ENCODE measurements at regions not wholly inside any gene's neighbourhood (a gene's known extent, or its start where the extent isn't known, plus 50 kb on each side); places are given as distances from the start of the nearest gene placed in this dataset.

DNA sequence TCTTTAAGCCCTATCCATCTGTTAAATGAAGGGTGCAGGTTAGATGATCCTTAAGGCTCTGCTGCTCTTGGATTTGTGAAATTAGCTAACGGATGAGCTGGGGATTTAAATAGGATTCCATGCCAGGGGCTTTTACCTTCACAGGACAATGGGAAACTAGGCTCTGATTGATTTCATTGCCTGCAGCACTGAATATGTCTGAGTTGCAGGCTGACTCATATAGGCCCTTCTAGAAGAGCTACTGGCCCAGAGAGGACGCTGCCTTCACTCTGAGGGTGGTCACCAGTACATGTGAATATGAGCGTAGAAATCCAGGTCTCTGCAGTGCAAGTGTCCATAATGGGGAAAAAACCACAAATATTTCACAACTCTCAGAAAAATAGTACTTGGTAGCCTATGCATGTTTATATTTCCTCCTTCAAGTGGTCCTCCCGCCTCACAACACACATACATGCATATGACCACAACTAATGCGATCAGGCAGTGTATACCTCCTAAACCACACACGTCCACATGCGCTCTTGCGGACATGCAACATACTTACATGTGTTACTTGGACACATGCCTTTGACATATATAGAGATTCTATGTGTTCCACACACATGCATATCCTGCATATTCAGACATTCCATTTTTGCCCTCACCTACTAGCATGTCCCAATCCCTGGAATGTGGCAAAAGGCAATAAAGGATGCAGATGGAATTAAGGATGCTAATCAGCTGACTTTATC is 233.8 kb upstream of the JUN start:
- TF ChIP-seq TEAD4 (IDR thresholded peaks at IDR 0.05) (no peak), YY1 (IDR thresholded peaks at IDR 0.05; ENCODE audit: low read depth) (no peak), EP300 (IDR thresholded peaks at IDR 0.05; ENCODE audit: borderline replicate concordance) (no peak), FOXM1 (IDR thresholded peaks at IDR 0.05; ENCODE audit: borderline replicate concordance, low read depth) (no peak), TCF12 (IDR thresholded peaks at IDR 0.05; ENCODE audit: low read depth) (no peak), CREB1 (IDR thresholded peaks at IDR 0.05; ENCODE audit: low read depth) (no peak), CEBPB (IDR thresholded peaks at IDR 0.05) (no peak)
- TF ChIP-seq, protein P1, sequence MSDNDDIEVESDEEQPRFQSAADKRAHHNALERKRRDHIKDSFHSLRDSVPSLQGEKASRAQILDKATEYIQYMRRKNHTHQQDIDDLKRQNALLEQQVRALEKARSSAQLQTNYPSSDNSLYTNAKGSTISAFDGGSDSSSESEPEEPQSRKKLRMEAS (IDR thresholded peaks at IDR 0.05) = no peak
- TF ChIP-seq, protein P2, sequence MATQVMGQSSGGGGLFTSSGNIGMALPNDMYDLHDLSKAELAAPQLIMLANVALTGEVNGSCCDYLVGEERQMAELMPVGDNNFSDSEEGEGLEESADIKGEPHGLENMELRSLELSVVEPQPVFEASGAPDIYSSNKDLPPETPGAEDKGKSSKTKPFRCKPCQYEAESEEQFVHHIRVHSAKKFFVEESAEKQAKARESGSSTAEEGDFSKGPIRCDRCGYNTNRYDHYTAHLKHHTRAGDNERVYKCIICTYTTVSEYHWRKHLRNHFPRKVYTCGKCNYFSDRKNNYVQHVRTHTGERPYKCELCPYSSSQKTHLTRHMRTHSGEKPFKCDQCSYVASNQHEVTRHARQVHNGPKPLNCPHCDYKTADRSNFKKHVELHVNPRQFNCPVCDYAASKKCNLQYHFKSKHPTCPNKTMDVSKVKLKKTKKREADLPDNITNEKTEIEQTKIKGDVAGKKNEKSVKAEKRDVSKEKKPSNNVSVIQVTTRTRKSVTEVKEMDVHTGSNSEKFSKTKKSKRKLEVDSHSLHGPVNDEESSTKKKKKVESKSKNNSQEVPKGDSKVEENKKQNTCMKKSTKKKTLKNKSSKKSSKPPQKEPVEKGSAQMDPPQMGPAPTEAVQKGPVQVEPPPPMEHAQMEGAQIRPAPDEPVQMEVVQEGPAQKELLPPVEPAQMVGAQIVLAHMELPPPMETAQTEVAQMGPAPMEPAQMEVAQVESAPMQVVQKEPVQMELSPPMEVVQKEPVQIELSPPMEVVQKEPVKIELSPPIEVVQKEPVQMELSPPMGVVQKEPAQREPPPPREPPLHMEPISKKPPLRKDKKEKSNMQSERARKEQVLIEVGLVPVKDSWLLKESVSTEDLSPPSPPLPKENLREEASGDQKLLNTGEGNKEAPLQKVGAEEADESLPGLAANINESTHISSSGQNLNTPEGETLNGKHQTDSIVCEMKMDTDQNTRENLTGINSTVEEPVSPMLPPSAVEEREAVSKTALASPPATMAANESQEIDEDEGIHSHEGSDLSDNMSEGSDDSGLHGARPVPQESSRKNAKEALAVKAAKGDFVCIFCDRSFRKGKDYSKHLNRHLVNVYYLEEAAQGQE (IDR thresholded peaks at IDR 0.05; ENCODE audit: low read depth) = no peak
- TF ChIP-seq, protein P3, sequence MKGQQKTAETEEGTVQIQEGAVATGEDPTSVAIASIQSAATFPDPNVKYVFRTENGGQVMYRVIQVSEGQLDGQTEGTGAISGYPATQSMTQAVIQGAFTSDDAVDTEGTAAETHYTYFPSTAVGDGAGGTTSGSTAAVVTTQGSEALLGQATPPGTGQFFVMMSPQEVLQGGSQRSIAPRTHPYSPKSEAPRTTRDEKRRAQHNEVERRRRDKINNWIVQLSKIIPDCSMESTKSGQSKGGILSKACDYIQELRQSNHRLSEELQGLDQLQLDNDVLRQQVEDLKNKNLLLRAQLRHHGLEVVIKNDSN (IDR thresholded peaks at IDR 0.05) = no peak

DNA sequence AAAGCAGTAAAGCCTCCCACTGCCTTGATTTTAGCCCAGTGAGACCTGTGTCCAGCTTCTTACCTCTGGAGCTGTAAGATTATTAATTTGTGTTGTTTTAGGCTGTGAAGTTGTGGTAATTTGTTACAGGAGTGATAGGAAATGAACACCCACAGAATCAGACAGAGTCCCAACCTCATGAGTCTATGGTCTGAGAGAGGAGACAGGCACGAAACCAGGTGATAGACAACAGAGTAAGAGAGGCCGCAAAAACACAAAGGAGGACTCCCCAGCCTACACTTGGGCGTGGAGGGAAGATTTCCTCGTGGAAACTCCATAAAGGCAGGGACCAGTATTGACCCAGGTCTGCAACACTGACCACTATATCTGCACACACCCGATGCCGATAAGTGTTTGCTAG is 234.6 kb upstream of the JUN start:
- TF ChIP-seq TAF1 (IDR thresholded peaks at IDR 0.05; ENCODE audit: low read depth) (no peak), EGR1 (IDR thresholded peaks at IDR 0.05) (no peak), RAD21 (IDR thresholded peaks at IDR 0.05; ENCODE audit: low read depth) (no peak), YY1 (IDR thresholded peaks at IDR 0.05; ENCODE audit: low read depth) (no peak), NFIC (IDR thresholded peaks at IDR 0.05) (no peak), TCF12 (IDR thresholded peaks at IDR 0.05; ENCODE audit: low read depth) (no peak), CEBPB (IDR thresholded peaks at IDR 0.05) (no peak), CREB1 (IDR thresholded peaks at IDR 0.05; ENCODE audit: low read depth) (no peak), TEAD4 (IDR thresholded peaks at IDR 0.05) (no peak), EP300 (IDR thresholded peaks at IDR 0.05; ENCODE audit: borderline replicate concordance) (no peak)
- TF ChIP-seq, protein P1 (IDR thresholded peaks at IDR 0.05) = no peak
- TF ChIP-seq, protein P2 (IDR thresholded peaks at IDR 0.05; ENCODE audit: low read depth) = no peak
- TF ChIP-seq, protein P3 (IDR thresholded peaks at IDR 0.05) = no peak

DNA sequence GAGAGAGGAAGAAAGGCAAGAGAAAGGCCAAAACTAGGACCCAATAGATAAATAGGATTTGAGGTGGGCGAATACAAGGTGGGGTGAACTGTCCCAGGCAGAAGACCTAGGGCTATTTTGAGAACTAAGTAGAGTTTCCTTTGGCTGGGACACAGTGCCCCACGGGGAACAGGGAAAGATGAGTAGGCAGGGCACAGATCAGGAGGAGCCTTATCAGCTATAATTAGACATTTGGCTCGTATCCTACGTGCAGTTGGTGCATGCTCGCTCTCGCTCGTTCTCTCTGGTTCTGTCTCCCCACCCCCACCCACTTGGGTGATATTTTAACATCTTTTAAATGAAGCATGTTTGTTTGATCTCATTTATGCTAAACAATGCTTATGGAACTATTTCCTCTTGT is 235.0 kb upstream of the JUN start:
- TF ChIP-seq, protein P3 (IDR thresholded peaks at IDR 0.05) = no peak
- TF ChIP-seq FOXM1 (IDR thresholded peaks at IDR 0.05; ENCODE audit: borderline replicate concordance, low read depth) = no peak
- TF ChIP-seq NFIC (IDR thresholded peaks at IDR 0.05) = no peak
- TF ChIP-seq TCF12 (IDR thresholded peaks at IDR 0.05; ENCODE audit: low read depth) = no peak
- TF ChIP-seq YY1 (IDR thresholded peaks at IDR 0.05; ENCODE audit: low read depth) = no peak
- TF ChIP-seq CREB1 (IDR thresholded peaks at IDR 0.05; ENCODE audit: low read depth) = no peak
- no peak for TF ChIP-seq TEAD4 (IDR thresholded peaks at IDR 0.05)
- TF ChIP-seq EGR1 (IDR thresholded peaks at IDR 0.05) = no peak
- TF ChIP-seq TAF1 (IDR thresholded peaks at IDR 0.05; ENCODE audit: low read depth) = no peak
- no peak for TF ChIP-seq RAD21 (IDR thresholded peaks at IDR 0.05; ENCODE audit: low read depth)
- TF ChIP-seq, protein P1 (IDR thresholded peaks at IDR 0.05) = no peak
- TF ChIP-seq EP300 (IDR thresholded peaks at IDR 0.05; ENCODE audit: borderline replicate concordance) = no peak
- no peak for TF ChIP-seq CEBPB (IDR thresholded peaks at IDR 0.05)
- TF ChIP-seq ZBTB7A (IDR thresholded peaks at IDR 0.05; ENCODE audit: low read depth) = no peak
- TF ChIP-seq, protein P2 (IDR thresholded peaks at IDR 0.05; ENCODE audit: low read depth) = no peak

All from Ishikawa (cell line).